Liver (tissue), 8 donors: ENCODE measurements at regions not wholly inside any gene's neighbourhood (a gene's known extent, or its start where the extent isn't known, plus 50 kb on each side); places are given as distances from the start of the nearest gene placed in this dataset.

Experiments used
- DNase-seq: peaks from one replicate; pipeline ENCODE4 v3.0.0-alpha.2; 2017; ENCODE audit warnings: low spot score
- H3K27ac ChIP-seq, 2 donors: one replicate each; pipeline ENCODE4 v1.7.0; 2013; ENCODE audit warnings: inconsistent platforms in 2 of 2, low read length in 2 of 2, control low read depth in 1 of 2, low read depth in 1 of 2, mild to moderate bottlenecking in 1 of 2
- H3K27me3 ChIP-seq, 4 donors: one replicate each; pipeline versions ENCODE4 v1.6.1 to v1.7.0; 2013; ENCODE audit warnings: low read length in 3 of 4, inconsistent platforms in 1 of 4, mild to moderate bottlenecking in 1 of 4, moderate library complexity in 1 of 4; ENCODE audit not compliant: control insufficient read depth in 4 of 4, insufficient read depth in 4 of 4
- H3K36me3 ChIP-seq, 4 donors: one replicate each; pipeline versions ENCODE4 v1.6.1 to v1.7.0; 2013; ENCODE audit warnings: low read length in 3 of 4, mild to moderate bottlenecking in 3 of 4, low read depth in 1 of 4, moderate library complexity in 1 of 4; ENCODE audit not compliant: control insufficient read depth in 4 of 4, insufficient read depth in 3 of 4
- H3K4me1 ChIP-seq, 4 donors: one replicate each; pipeline versions ENCODE4 v1.6.1 to v1.7.0; 2013; ENCODE audit warnings: low read length in 3 of 4, mild to moderate bottlenecking in 3 of 4, moderate library complexity in 1 of 4; ENCODE audit not compliant: control insufficient read depth in 4 of 4, insufficient read depth in 4 of 4
- H3K4me3 ChIP-seq, 3 donors: one replicate each; pipeline versions ENCODE4 v1.6.1 to v1.7.0; 2013; ENCODE audit warnings: low read length in 3 of 3, control low read depth in 1 of 3, low read depth in 1 of 3, mild to moderate bottlenecking in 1 of 3
- H3K9ac ChIP-seq, 2 donors: one replicate each; pipeline ENCODE4 v1.7.0; 2013; ENCODE audit warnings: low read length in 2 of 2, mild to moderate bottlenecking in 2 of 2, moderate library complexity in 2 of 2, control low read depth in 1 of 2, low read depth in 1 of 2
- H3K9me3 ChIP-seq, 4 donors: one replicate each; pipeline versions ENCODE4 v1.6.1 to v1.7.0; 2013; ENCODE audit warnings: low read length in 3 of 4; ENCODE audit not compliant: control insufficient read depth in 4 of 4
- ATF3 ChIP-seq: IDR thresholded peaks from 2 replicates; pipeline ENCODE4 v1.6.1; 2016; ENCODE audit warnings: antibody characterized with exemption
- EGR1 ChIP-seq, 2 donors: IDR thresholded peaks; 2 replicates each; pipeline ENCODE4 v1.6.1; 2016 to 2018; ENCODE audit warnings: antibody characterized with exemption in 2 of 2, low read depth in 2 of 2
- FOXA1 ChIP-seq: IDR thresholded peaks from 2 replicates; pipeline ENCODE4 v1.6.1; 2016; ENCODE audit warnings: antibody characterized with exemption
- FOXA2 ChIP-seq: IDR thresholded peaks from 2 replicates; pipeline ENCODE4 v1.6.1; 2016; ENCODE audit warnings: antibody characterized with exemption
- GABPA ChIP-seq, 2 donors: IDR thresholded peaks in 1 of 2; conservative IDR thresholded peaks in 1 of 2; 2 replicates each; pipeline ENCODE4 v1.6.1; 2016; ENCODE audit warnings: antibody characterized with exemption in 2 of 2, mild to moderate bottlenecking in 1 of 2, moderate library complexity in 1 of 2
- HNF4A ChIP-seq, 2 donors: conservative IDR thresholded peaks; 2 replicates each; pipeline ENCODE4 v1.6.1; 2016; ENCODE audit warnings: antibody characterized with exemption in 2 of 2, mild to moderate bottlenecking in 2 of 2
- HNF4G ChIP-seq: IDR thresholded peaks from 2 replicates; pipeline ENCODE4 v1.6.1; 2016; ENCODE audit warnings: antibody characterized with exemption
- JUND ChIP-seq, 2 donors: IDR thresholded peaks; 2 replicates each; pipeline ENCODE4 v1.6.1; 2016; ENCODE audit warnings: antibody characterized with exemption in 2 of 2
- MAX ChIP-seq: IDR thresholded peaks from 2 replicates; pipeline ENCODE4 v1.6.1; 2016; ENCODE audit warnings: antibody characterized with exemption
- NR2F2 ChIP-seq: IDR thresholded peaks from 2 replicates; pipeline ENCODE4 v1.6.1; 2016; ENCODE audit warnings: antibody characterized with exemption
- RAD21 ChIP-seq, 2 donors: IDR thresholded peaks; 2 replicates each; pipeline ENCODE4 v1.6.1; 2016; ENCODE audit warnings: antibody characterized with exemption in 2 of 2, mild to moderate bottlenecking in 2 of 2
- REST ChIP-seq: IDR thresholded peaks from 2 replicates; pipeline ENCODE4 v1.6.1; 2016; ENCODE audit warnings: antibody characterized with exemption, mild to moderate bottlenecking
- RXRA ChIP-seq, 2 donors: IDR thresholded peaks; 2 replicates each; pipeline ENCODE4 v1.6.1; 2017 to 2018; ENCODE audit warnings: antibody characterized with exemption in 2 of 2, mild to moderate bottlenecking in 1 of 2
- SP1 ChIP-seq: IDR thresholded peaks from 2 replicates; pipeline ENCODE4 v1.6.1; 2018; ENCODE audit warnings: antibody characterized with exemption, mild to moderate bottlenecking
- TAF1 ChIP-seq: conservative IDR thresholded peaks from 2 replicates; pipeline ENCODE4 v1.6.1; 2016; ENCODE audit warnings: antibody characterized with exemption, mild to moderate bottlenecking
- YY1 ChIP-seq: IDR thresholded peaks from 2 replicates; pipeline ENCODE4 v1.6.1; 2016; ENCODE audit warnings: antibody characterized with exemption, mild to moderate bottlenecking
- ZBTB33 ChIP-seq: IDR thresholded peaks from 2 replicates; pipeline ENCODE4 v1.6.1; 2016; ENCODE audit warnings: antibody characterized with exemption
- WGBS: extraction: QIAGEN DNeasy Blood & Tissue Kit; methylation state at CpG from one replicate; pipeline ENCODE4 v1.1.7; 2013; 5-methylcytosine and 5-hydroxymethylcytosine counted together
- TF ChIP-seq, protein P1 (sequence below): fragments of 150-350 bp; IDR thresholded peaks from 2 replicates; pipeline ENCODE4 v1.5.1; 2017; ENCODE audit warnings: improper control_type of control experiment, low read depth, low read length; ENCODE audit not compliant: missing input control
- donor health status: healthy.
- donor health status: healthy.
- donor health status: healthy.
- donor health status: healthy.
- donor health status: healthy.

GRCh38 chr10:123478116-123478515 lies 188.0 kb upstream of the GPR26 start:
- peaks cover 3 to 12% (median 11%) of the 10 kb centered on the region in 4 donors for H3K4me1 ChIP-seq
- no peak for DNase-seq
- no peak overlapping the region for H3K4me3 ChIP-seq
- no peak overlapping the region for H3K9ac ChIP-seq
- TF ChIP-seq FOXA2 (peak; percentile 42), YY1 (no peak), RAD21 (IDR thresholded peaks at IDR 0.05) (peak in 1 of 2 donors; percentile 17), RXRA (IDR thresholded peaks at IDR 0.05) (peak in 1 of 2 donors; percentile 55), HNF4A (conservative IDR thresholded peaks at IDR 0.05) (peak; percentile 49 to 64), HNF4G (no peak), NR2F2 (no peak), FOXA1 (no peak), ZBTB33 (no peak), EGR1 (IDR thresholded peaks at IDR 0.05; ENCODE audit: low read depth in 2 of 2) (no peak), SP1 (no peak), JUND (IDR thresholded peaks at IDR 0.05) (no peak), GABPA (IDR thresholded peaks at IDR 0.05 in 1 of 2, conservative IDR thresholded peaks at IDR 0.05 in 1 of 2) (no peak), ATF3 (no peak), TAF1 (no peak), REST (no peak), MAX (peak; percentile 55)
- TF ChIP-seq, protein P1, sequence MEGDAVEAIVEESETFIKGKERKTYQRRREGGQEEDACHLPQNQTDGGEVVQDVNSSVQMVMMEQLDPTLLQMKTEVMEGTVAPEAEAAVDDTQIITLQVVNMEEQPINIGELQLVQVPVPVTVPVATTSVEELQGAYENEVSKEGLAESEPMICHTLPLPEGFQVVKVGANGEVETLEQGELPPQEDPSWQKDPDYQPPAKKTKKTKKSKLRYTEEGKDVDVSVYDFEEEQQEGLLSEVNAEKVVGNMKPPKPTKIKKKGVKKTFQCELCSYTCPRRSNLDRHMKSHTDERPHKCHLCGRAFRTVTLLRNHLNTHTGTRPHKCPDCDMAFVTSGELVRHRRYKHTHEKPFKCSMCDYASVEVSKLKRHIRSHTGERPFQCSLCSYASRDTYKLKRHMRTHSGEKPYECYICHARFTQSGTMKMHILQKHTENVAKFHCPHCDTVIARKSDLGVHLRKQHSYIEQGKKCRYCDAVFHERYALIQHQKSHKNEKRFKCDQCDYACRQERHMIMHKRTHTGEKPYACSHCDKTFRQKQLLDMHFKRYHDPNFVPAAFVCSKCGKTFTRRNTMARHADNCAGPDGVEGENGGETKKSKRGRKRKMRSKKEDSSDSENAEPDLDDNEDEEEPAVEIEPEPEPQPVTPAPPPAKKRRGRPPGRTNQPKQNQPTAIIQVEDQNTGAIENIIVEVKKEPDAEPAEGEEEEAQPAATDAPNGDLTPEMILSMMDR: no peak
- H3K27me3 ChIP-seq: no peaks in the 10 kb centered on the region
- H3K9me3 ChIP-seq: no peaks in the 10 kb centered on the region
- no peak overlapping the region for H3K27ac ChIP-seq
- 60% methylated on average over 2 of the region's 2 CpGs for WGBS
- H3K36me3 ChIP-seq: no peaks in the 10 kb centered on the region
